ENCODE measurements at regions not wholly inside any gene's neighbourhood (a gene's known extent, or its start where the extent isn't known, plus 50 kb on each side); places are given as distances from the start of the nearest gene placed in this dataset.

DNA sequence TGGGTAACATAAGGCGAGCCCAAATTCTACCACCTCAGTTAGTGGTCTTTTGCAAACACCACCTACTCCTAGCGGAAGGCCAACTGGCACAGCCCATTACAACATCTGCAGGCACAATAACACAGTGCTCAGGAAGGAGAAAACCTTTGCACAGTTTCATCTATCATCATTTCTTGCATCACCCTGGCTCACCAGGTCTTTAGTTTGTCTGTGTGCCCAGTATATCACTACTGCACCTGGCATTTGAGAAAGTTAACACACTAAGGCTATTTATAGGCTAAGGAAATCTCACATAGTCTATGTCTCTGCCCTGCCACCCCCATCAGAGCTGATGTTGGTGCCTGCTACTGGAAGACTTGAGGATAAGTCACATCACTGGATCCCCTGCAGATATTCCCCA lies 484.0 kb downstream of the SATB2 start:
- H3K27ac ChIP-seq, result no peak overlapping the region
- H3K4me1 ChIP-seq, result no peaks in the 10 kb centered on the region
- no peak for DNase-seq (ENCODE audit: extremely low spot score in 2 of 2)
- no peaks in the 10 kb centered on the region for H3K36me3 ChIP-seq
- H3K27me3 ChIP-seq, result no peaks in the 10 kb centered on the region
- no peak overlapping the region for H3K4me3 ChIP-seq
- no peaks in the 10 kb centered on the region for H3K9me3 ChIP-seq
- intact Hi-C loops (cut with DNase I), result no loop called here
- no peak for TF ChIP-seq POLR2A (IDR thresholded peaks at IDR 0.05)
- TF ChIP-seq, protein P1, sequence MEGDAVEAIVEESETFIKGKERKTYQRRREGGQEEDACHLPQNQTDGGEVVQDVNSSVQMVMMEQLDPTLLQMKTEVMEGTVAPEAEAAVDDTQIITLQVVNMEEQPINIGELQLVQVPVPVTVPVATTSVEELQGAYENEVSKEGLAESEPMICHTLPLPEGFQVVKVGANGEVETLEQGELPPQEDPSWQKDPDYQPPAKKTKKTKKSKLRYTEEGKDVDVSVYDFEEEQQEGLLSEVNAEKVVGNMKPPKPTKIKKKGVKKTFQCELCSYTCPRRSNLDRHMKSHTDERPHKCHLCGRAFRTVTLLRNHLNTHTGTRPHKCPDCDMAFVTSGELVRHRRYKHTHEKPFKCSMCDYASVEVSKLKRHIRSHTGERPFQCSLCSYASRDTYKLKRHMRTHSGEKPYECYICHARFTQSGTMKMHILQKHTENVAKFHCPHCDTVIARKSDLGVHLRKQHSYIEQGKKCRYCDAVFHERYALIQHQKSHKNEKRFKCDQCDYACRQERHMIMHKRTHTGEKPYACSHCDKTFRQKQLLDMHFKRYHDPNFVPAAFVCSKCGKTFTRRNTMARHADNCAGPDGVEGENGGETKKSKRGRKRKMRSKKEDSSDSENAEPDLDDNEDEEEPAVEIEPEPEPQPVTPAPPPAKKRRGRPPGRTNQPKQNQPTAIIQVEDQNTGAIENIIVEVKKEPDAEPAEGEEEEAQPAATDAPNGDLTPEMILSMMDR (IDR thresholded peaks at IDR 0.05), result no peak
- TF ChIP-seq POLR2AphosphoS5 (IDR thresholded peaks at IDR 0.05; ENCODE audit: insufficient read depth in 1 of 2, low read depth in 1 of 2), result no peak

DNA sequence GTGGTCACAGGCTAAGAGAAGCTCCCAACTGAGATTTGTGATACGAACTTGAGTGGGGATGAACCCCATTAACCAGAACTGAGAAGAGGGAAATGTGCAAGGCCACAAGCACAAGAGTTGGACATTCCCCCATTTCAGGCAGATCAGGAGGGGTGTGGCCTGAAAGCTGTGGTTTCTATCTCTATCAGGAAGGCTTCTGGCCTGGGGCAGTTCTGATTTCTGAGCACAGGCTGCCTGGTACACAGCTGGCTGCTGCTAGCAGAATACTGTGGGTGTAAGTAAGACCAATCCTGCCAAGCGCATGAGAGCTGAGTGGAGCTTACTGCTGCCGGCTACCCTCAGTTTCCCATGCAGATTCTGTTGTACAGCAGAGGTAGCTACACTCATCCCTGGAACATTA lies 484.6 kb downstream of the SATB2 start:
- DNase-seq (ENCODE audit: extremely low spot score in 2 of 2), result no peak
- intact Hi-C loops (cut with DNase I), result no loop called here
- Histone ChIP-seq H3K27me3 (no peaks in the 10 kb centered on the region), H3K4me3 (no peak overlapping the region), H3K36me3 (no peaks in the 10 kb centered on the region), H3K9me3 (no peaks in the 10 kb centered on the region), H3K4me1 (no peaks in the 10 kb centered on the region), H3K27ac (no peak overlapping the region)
- no peak for TF ChIP-seq POLR2AphosphoS5 (IDR thresholded peaks at IDR 0.05; ENCODE audit: insufficient read depth in 1 of 2, low read depth in 1 of 2)
- TF ChIP-seq, protein P1 (IDR thresholded peaks at IDR 0.05), result no peak
- TF ChIP-seq POLR2A (IDR thresholded peaks at IDR 0.05), result no peak

DNA sequence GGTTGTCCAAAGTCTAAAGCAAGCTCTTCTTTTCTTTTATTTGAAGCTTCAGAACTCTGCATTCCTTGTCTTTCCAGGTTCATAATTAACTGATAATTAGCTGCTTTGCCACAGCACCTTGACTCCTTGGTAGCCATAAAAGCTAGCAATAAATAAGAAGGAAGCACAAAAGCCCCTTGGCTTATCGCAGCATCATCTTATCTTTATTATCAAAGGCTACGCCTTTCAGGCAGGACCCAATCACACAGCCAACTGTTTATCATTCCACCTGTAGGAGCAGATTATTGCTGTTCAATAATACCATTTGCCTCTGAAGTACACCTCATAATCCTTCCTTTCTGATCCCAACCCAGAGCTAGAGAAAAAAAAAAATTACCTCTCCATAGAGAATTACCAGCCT lies 489.2 kb downstream of the SATB2 start:
- DNase-seq (ENCODE audit: extremely low spot score in 2 of 2), result no peak
- Histone ChIP-seq H3K27me3 (no peaks in the 10 kb centered on the region), H3K9me3 (no peaks in the 10 kb centered on the region), H3K36me3 (no peaks in the 10 kb centered on the region), H3K4me1 (no peaks in the 10 kb centered on the region), H3K27ac (no peak overlapping the region), H3K4me3 (no peak overlapping the region)
- intact Hi-C loops (cut with DNase I), result no loop called here
- TF ChIP-seq POLR2A (IDR thresholded peaks at IDR 0.05) (no peak), POLR2AphosphoS5 (IDR thresholded peaks at IDR 0.05; ENCODE audit: insufficient read depth in 1 of 2, low read depth in 1 of 2) (no peak)
- TF ChIP-seq, protein P1 (IDR thresholded peaks at IDR 0.05), result no peak

DNA sequence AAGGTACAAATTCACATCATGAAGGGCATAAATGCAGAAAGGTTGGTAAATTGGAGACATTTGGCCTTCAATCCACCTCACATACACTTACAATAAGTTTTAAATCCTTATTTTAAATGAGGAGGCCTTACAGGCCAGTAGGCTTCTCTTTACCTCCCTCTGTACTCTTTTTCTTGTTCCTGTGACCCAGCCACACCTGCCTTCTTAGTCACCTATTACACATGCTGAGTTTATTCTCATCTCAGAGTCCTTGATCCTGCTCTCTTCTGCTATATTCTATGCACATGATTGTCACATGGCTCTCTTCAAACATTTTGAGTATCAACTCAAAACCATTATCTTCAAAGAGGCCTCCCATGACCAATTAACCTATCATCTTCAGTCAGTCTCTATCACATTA lies 491.5 kb downstream of the SATB2 start:
- TF ChIP-seq POLR2AphosphoS5 (IDR thresholded peaks at IDR 0.05; ENCODE audit: insufficient read depth in 1 of 2, low read depth in 1 of 2), result no peak
- intact Hi-C loops (cut with DNase I), result no loop called here
- no peaks in the 10 kb centered on the region for H3K27me3 ChIP-seq
- H3K4me3 ChIP-seq, result no peak overlapping the region
- DNase-seq (ENCODE audit: extremely low spot score in 2 of 2), result no peak
- H3K4me1 ChIP-seq, result no peaks in the 10 kb centered on the region
- H3K9me3 ChIP-seq, result no peaks in the 10 kb centered on the region
- no peaks in the 10 kb centered on the region for H3K36me3 ChIP-seq
- H3K27ac ChIP-seq, result no peak overlapping the region

DNA sequence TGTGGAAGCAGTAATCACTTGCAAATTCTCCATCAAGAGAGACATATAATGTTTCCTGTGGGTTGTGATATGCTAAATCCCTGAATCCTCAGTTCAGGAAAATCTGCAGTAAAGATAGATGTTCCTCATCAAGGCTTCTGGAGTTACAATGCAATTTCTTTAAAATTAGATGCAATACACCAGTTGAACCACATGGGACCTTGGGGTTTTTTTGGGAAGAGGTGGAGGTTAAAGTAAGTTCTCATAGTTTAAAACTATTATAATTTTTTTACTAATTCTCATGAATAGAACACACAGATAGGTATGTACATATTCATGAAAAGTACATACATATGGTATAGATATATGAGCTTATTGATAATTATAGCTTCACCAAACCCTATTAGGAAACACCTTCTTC lies 496.2 kb downstream of the SATB2 start:
- intact Hi-C loops (cut with DNase I), result no loop called here
- TF ChIP-seq POLR2A (IDR thresholded peaks at IDR 0.05) (no peak), POLR2AphosphoS5 (IDR thresholded peaks at IDR 0.05; ENCODE audit: insufficient read depth in 1 of 2, low read depth in 1 of 2) (no peak)
- TF ChIP-seq, protein P1 (IDR thresholded peaks at IDR 0.05), result no peak
- Histone ChIP-seq H3K9me3 (no peaks in the 10 kb centered on the region), H3K27me3 (no peaks in the 10 kb centered on the region), H3K4me3 (no peak overlapping the region), H3K27ac (no peak overlapping the region), H3K4me1 (no peaks in the 10 kb centered on the region), H3K36me3 (no peaks in the 10 kb centered on the region)
- no peak for DNase-seq (ENCODE audit: extremely low spot score in 2 of 2)

DNA sequence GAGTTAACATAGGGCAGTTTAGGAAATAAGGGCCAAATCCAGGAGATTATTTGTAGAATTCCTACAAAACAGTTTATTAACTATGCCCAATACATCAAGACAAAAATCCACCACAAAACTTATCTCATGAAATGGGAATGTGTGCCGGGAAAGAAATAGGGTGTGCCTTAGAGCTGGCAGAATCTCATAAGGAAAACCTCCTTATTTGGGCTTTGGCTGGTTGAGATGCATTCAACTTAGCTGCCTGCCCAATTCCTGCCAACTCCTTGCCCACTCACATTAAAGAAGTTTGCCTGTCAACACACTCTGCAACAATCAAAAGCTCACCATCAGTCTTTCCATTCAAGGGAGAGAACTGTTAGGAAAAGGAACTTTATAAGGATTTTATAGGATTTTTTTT lies 500.6 kb downstream of the SATB2 start:
- TF ChIP-seq POLR2AphosphoS5 (IDR thresholded peaks at IDR 0.05; ENCODE audit: insufficient read depth in 1 of 2, low read depth in 1 of 2) (no peak), POLR2A (IDR thresholded peaks at IDR 0.05) (no peak)
- TF ChIP-seq, protein P1 (IDR thresholded peaks at IDR 0.05), result no peak
- intact Hi-C loops (cut with DNase I), result no loop called here
- DNase-seq (ENCODE audit: extremely low spot score in 2 of 2), result no peak
- no peaks in the 10 kb centered on the region for H3K9me3 ChIP-seq
- H3K27ac ChIP-seq, result no peak overlapping the region
- no peak overlapping the region for H3K4me3 ChIP-seq
- H3K27me3 ChIP-seq, result no peaks in the 10 kb centered on the region
- H3K4me1 ChIP-seq, result no peaks in the 10 kb centered on the region
- H3K36me3 ChIP-seq, result no peaks in the 10 kb centered on the region
